Kidney (tissue), 13 donors: ENCODE measurements at regions not wholly inside any gene's neighbourhood (a gene's known extent, or its start where the extent isn't known, plus 50 kb on each side); places are given as distances from the start of the nearest gene placed in this dataset.
A peak's percentile ranks its signal among the peaks of the same experiment; 100 is the strongest.

ENCODE experiments used
- DNase-seq, 5 donors: peaks; one replicate each; pipeline ENCODE4 v3.0.0-alpha.2; 2013 to 2020
- FAIRE-seq: peaks from 2 replicates; lab custom pipeline; 2012; peaks lifted over from hg19 to GRCh38; lab: Jason Lieb, UNC
- H3K27ac ChIP-seq, 2 donors: one replicate each; pipeline ENCODE4 v1.7.0; 2013; ENCODE audit warnings: low read depth in 2 of 2, low read length in 2 of 2, inconsistent platforms in 1 of 2
- H3K27me3 ChIP-seq: one replicate; pipeline ENCODE4 v1.7.1; 2013; ENCODE audit warnings: low read length, inconsistent platforms; ENCODE audit not compliant: control insufficient read depth, insufficient read depth
- H3K36me3 ChIP-seq, 3 donors: one replicate each; pipeline versions ENCODE4 v1.7.0 to v1.7.1; 2013; ENCODE audit warnings: low read length in 3 of 3, control low read depth in 1 of 3, inconsistent platforms in 1 of 3; ENCODE audit not compliant: insufficient read depth in 3 of 3, control insufficient read depth in 2 of 3
- H3K4me1 ChIP-seq, 3 donors: one replicate each; pipeline versions ENCODE4 v1.7.0 to v1.7.1; 2013; ENCODE audit warnings: low read length in 3 of 3, inconsistent platforms in 1 of 3, low read depth in 1 of 3; ENCODE audit not compliant: control insufficient read depth in 2 of 3, insufficient read depth in 2 of 3
- H3K4me3 ChIP-seq, 3 donors: one replicate each; pipeline versions ENCODE4 v1.7.0 to v1.8.1; 2013; ENCODE audit warnings: low read length in 3 of 3, control low read depth in 1 of 3, inconsistent platforms in 1 of 3
- H3K9ac ChIP-seq, 3 donors: one replicate each; pipeline versions ENCODE4 v1.7.0 to v1.7.1; 2013; ENCODE audit warnings: low read length in 3 of 3, control low read depth in 1 of 3, inconsistent platforms in 1 of 3
- H3K9me3 ChIP-seq, 3 donors: one replicate each; pipeline versions ENCODE4 v1.7.0 to v1.7.1; 2013; ENCODE audit warnings: low read length in 3 of 3, control low read depth in 1 of 3, inconsistent platforms in 1 of 3; ENCODE audit not compliant: control insufficient read depth in 2 of 3, insufficient read depth in 1 of 3
- intact Hi-C: fragments of 100-400 bp; cut with DNase I; formaldehyde crosslinking; loops from one replicate; pipeline ENCODE4 v1.11.1; 2022
- TF ChIP-seq, protein P1 (sequence below): IDR thresholded peaks from 3 replicates; pipeline ENCODE4 v1.5.1; 2012; ENCODE audit warnings: mild to moderate bottlenecking, moderate library complexity, borderline replicate concordance; ENCODE audit not compliant: insufficient read depth; ENCODE audit errors: extremely low read depth
- donor health status: control.
- donor health status: control.
- donor health status: control.
- donor health status: control.
- donor health status: control.
- donor health status: DM: yes; HTN: yes; CAD: no.
- donor health status: Normal renal cell carcinoma (clear cell type).

DNA sequence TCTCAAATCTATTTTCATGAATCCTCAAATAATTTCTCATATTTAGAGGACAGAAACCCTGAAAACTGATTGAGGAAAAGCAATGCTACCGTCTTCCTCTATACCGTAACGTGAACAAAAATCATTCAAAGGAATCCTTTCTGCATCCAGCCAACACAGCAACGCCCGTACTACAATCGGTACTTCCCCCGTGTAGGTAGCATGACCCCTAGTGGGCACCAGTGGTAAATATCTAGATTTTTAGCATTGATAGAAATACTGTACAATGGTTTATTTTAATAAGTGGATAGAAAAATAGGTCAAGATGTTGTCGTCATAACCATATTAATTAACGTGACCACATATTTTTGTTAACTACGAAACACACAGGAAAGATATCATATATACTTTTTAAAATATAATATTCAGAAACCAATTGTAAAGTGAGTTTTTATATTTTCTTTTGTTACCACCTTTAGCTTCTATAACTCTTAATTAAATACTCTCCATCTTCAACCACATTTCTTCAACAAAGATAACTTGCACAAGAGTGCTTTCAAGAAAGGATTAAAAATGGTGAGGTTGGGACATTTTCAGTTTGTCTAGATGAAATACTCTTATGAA lies 194.1 kb downstream of the SS18 start:
- TF ChIP-seq, protein P1, sequence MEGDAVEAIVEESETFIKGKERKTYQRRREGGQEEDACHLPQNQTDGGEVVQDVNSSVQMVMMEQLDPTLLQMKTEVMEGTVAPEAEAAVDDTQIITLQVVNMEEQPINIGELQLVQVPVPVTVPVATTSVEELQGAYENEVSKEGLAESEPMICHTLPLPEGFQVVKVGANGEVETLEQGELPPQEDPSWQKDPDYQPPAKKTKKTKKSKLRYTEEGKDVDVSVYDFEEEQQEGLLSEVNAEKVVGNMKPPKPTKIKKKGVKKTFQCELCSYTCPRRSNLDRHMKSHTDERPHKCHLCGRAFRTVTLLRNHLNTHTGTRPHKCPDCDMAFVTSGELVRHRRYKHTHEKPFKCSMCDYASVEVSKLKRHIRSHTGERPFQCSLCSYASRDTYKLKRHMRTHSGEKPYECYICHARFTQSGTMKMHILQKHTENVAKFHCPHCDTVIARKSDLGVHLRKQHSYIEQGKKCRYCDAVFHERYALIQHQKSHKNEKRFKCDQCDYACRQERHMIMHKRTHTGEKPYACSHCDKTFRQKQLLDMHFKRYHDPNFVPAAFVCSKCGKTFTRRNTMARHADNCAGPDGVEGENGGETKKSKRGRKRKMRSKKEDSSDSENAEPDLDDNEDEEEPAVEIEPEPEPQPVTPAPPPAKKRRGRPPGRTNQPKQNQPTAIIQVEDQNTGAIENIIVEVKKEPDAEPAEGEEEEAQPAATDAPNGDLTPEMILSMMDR = peak; percentile 32
- H3K4me1 ChIP-seq = no peaks in the 10 kb centered on the region
- no peak for FAIRE-seq
- intact Hi-C loops = no loop called here
- H3K9me3 ChIP-seq = peaks cover 0 to 6% (median 0%) of the 10 kb centered on the region in 3 donors
- DNase-seq = peak in 2 of 5 donors; percentile 46 to 63
- H3K36me3 ChIP-seq = no peaks in the 10 kb centered on the region
- no peak overlapping the region for H3K9ac ChIP-seq
- no peak overlapping the region for H3K4me3 ChIP-seq
- no peak overlapping the region for H3K27ac ChIP-seq
- H3K27me3 ChIP-seq = no peaks in the 10 kb centered on the region

DNA sequence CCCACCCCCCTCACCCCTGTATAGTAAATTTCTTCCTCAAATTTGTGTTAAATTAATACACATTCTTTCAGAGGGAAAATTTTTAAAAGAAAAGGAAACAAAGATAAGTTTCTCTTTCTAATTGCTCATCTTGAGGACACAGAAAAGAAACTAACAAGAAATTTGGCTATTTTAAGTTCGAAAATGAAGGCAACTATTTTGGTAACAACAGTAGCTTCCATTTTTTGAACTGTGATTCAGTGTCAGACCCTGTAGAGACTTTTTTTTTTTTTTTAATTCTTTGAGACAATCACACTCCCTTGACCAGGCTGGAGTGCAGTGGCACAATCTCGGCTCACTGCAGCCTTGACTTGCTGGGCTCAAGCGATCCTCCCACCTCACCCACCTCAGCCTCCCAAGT lies 194.9 kb downstream of the SS18 start:
- DNase-seq (no peak), FAIRE-seq (no peak)
- no peak overlapping the region for H3K27ac ChIP-seq
- no peaks in the 10 kb centered on the region for H3K36me3 ChIP-seq
- H3K9me3 ChIP-seq = peaks cover 0 to under 1% (median 0%) of the 10 kb centered on the region in 3 donors
- H3K9ac ChIP-seq = no peak overlapping the region
- intact Hi-C loops = no loop called here
- H3K27me3 ChIP-seq = no peaks in the 10 kb centered on the region
- H3K4me1 ChIP-seq = no peaks in the 10 kb centered on the region
- H3K4me3 ChIP-seq = no peak overlapping the region
- TF ChIP-seq, protein P1 = no peak

DNA sequence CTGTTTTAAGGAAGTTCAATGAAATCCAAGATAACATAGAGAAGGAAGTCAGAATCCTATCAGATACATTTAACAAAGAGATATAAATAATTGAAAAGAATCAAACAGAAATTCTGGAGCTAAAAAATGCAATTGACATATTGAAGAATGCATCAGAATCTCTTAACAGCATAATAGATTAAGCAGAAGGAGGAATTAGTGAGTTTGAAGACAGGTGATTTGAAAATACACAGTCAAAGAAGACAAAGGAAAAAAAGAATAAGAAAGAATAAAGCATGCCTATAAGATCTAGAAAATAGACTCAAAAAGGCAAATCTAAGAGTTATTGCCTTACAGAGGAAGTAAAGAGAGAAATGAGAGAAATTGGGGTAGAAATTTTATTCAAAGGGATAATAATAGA lies 204.1 kb downstream of the SS18 start:
- TF ChIP-seq, protein P1 = no peak
- intact Hi-C loops = no loop called here

DNA sequence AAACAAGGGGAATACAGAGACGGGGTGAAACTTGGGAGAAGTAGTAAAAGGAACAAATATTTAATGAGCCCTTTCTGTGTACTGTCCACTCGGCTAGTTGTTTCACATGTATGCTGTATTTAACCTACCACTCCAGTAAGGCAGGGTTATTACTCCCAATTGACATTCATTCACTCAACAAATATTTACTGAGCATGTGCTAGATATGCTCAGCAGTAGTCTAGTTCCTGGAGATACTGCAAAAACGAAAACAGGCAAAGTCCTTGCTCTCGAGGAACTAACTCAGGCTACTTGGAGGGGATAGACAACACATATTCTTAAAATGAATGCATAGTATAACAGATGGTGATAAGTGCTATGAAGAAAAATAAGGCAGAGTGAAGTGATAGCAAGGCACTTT lies 207.3 kb downstream of the SS18 start:
- no peak overlapping the region for H3K27ac ChIP-seq
- no peak for FAIRE-seq
- H3K36me3 ChIP-seq = no peaks in the 10 kb centered on the region
- no peaks in the 10 kb centered on the region for H3K4me1 ChIP-seq
- no peak overlapping the region for H3K4me3 ChIP-seq
- H3K9ac ChIP-seq = no peak overlapping the region
- H3K9me3 ChIP-seq = peaks cover 0 to 2% (median 0%) of the 10 kb centered on the region in 3 donors
- H3K27me3 ChIP-seq = no peaks in the 10 kb centered on the region
- DNase-seq = no peak
- TF ChIP-seq, protein P1 = no peak
- intact Hi-C loops = no loop called here

More for the DNA sequence above, 204.1 kb downstream of the SS18 start:
- DNase-seq (no peak), FAIRE-seq (no peak)
- Histone ChIP-seq H3K9ac (no peak overlapping the region), H3K36me3 (no peaks in the 10 kb centered on the region), H3K27ac (no peak overlapping the region), H3K9me3 (peaks cover 0 to 8% (median 0%) of the 10 kb centered on the region in 3 donors), H3K4me3 (no peak overlapping the region), H3K4me1 (no peaks in the 10 kb centered on the region), H3K27me3 (no peaks in the 10 kb centered on the region)
